GM13977 (cell line): ENCODE measurements at regions not wholly inside any gene's neighbourhood (a gene's known extent, or its start where the extent isn't known, plus 50 kb on each side); places are given as distances from the start of the nearest gene placed in this dataset.

Source experiments
- DNase-seq: peaks from one replicate; pipeline ENCODE4 v3.0.0; 2012; ENCODE audit warnings: low spot score
- in situ Hi-C: fragments of 300-500 bp; cut with MboI; formaldehyde crosslinking; loops from one replicate; pipeline ENCODE4 v1.12.0; 2022; ENCODE audit warnings: low sequenced_read_pairs, low pct_unique_long_range_greater_than_20kb, mixed read lengths, inconsistent platforms; ENCODE audit not compliant: unreplicated experiment
- TF ChIP-seq, protein P1 (sequence below): IDR thresholded peaks from 2 replicates; pipeline ENCODE4 v1.5.1; 2012; ENCODE audit warnings: mild to moderate bottlenecking, control low read depth; ENCODE audit not compliant: insufficient read depth; ENCODE audit errors: extremely low read depth, missing control alignments

DNA sequence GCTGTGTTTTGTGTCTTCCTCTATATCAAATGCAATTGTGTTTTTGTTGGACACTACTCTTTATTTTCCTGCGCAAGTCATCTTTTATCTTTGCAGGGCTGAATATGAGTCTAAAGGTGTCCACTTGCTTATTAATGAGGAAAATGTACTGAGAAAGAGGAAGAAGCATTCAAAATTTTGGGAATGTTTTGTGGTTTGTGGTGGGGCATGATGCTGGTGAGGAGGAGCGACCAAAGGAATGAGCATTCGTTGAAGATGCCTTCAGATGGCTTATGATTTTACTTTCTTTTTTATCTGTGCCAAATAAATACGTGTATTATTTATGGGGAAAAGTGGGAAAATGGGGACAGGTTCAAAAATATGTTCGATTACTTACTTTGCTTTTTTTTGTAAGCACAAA lies 63.9 kb upstream of the SMIM21 start:
- in situ Hi-C loops, result no loop called here

DNA sequence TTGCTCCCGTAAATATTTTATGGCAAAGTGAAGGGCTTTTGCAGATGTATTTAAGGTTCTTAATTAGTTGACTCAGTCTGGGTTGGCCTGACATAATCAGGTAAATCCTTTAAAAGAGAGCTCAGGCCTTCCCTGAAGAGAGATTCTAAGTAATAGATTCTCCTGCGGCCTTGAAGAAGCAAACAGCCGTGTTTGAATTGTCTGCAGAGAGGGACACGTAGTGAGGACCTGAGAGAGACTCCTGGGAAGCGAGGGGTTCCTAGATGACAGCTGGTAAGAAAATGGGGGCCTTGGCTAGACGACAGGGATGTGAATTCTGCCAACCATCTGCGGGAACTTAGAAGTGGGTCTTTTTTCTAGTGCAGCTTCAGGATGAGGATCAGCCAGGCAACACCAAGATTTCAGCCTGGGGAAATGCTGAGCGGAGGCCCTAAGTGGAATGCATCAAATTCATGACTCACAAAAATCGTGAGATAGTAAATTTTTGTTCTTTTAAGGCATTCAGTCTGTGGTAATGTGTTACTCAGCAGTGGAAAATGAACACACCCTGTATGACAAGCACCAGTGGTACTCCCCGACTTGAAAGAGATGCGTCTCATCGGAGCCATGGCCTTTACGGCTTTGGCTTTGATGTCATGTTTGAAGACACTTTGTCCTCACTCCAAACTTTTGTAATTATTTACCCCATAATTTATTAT lies 62.1 kb upstream of the SMIM21 start:
- DNase-seq, result no peak
- in situ Hi-C loops, result no loop called here
- TF ChIP-seq, protein P1, sequence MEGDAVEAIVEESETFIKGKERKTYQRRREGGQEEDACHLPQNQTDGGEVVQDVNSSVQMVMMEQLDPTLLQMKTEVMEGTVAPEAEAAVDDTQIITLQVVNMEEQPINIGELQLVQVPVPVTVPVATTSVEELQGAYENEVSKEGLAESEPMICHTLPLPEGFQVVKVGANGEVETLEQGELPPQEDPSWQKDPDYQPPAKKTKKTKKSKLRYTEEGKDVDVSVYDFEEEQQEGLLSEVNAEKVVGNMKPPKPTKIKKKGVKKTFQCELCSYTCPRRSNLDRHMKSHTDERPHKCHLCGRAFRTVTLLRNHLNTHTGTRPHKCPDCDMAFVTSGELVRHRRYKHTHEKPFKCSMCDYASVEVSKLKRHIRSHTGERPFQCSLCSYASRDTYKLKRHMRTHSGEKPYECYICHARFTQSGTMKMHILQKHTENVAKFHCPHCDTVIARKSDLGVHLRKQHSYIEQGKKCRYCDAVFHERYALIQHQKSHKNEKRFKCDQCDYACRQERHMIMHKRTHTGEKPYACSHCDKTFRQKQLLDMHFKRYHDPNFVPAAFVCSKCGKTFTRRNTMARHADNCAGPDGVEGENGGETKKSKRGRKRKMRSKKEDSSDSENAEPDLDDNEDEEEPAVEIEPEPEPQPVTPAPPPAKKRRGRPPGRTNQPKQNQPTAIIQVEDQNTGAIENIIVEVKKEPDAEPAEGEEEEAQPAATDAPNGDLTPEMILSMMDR, result no peak

More for the DNA sequence above, 63.9 kb upstream of the SMIM21 start:
- TF ChIP-seq, protein P1, result no peak
- no peak for DNase-seq

DNA sequence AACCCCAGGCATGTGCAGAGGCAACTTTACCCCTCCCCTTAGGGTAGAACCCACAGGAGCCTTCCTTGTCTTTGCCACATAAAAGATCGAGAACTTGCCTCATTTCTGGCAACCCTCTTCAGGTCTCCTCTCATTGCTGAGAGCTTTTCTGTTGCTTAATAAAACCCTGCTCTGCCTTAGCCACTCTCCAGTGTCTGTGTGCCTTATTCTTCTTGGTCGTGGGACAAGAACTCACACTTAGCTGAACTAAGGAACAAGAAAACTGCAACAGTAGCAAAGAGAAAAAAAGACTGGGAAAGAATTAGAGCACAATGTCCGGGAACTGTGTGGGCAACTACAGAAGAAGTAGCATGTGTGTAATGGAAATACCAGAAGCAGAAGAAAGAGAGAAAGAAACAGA lies 56.2 kb upstream of the SMIM21 start:
- in situ Hi-C loops, result no loop called here
- DNase-seq, result no peak
- TF ChIP-seq, protein P1, result no peak

DNA sequence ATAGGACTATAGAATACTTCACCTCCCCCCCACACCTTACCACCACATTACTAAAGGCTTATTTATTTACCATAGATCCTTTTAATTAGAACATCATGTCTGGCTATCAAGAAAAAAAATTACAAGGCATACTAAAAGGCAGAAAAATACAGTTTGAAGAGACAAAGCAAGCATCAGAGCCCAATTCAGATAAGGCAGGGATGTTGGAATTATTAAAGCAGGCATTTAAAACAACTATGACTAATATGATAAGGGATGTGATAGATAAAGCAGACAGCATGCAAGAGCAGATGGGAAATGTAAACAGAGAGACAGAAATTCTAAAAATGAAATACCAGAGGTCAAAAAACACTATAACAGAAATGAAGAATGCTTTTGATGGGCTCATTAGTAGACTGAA lies 55.4 kb upstream of the SMIM21 start:
- TF ChIP-seq, protein P1, result no peak
- no peak for DNase-seq
- in situ Hi-C loops, result no loop called here

DNA sequence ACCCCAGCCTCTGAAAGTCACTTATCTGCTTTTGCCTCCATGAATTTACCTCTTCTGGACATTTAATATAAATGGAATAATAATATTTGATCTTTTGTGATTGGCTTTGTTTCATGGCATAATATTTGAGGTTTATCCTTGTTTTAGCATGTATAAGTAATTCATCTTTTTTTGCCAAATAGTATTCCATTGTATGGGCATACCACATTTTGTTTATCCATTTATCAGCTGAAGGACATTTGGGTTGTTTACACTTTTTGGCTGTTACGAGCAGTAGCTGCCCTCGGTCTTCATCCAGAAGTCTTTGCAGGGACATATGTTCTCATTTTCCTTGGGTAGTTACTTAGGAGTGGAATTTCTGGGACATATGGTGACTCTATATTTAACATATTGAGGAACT lies 53.0 kb upstream of the SMIM21 start:
- TF ChIP-seq, protein P1, result no peak
- in situ Hi-C loops, result no loop called here
- DNase-seq, result no peak

DNA sequence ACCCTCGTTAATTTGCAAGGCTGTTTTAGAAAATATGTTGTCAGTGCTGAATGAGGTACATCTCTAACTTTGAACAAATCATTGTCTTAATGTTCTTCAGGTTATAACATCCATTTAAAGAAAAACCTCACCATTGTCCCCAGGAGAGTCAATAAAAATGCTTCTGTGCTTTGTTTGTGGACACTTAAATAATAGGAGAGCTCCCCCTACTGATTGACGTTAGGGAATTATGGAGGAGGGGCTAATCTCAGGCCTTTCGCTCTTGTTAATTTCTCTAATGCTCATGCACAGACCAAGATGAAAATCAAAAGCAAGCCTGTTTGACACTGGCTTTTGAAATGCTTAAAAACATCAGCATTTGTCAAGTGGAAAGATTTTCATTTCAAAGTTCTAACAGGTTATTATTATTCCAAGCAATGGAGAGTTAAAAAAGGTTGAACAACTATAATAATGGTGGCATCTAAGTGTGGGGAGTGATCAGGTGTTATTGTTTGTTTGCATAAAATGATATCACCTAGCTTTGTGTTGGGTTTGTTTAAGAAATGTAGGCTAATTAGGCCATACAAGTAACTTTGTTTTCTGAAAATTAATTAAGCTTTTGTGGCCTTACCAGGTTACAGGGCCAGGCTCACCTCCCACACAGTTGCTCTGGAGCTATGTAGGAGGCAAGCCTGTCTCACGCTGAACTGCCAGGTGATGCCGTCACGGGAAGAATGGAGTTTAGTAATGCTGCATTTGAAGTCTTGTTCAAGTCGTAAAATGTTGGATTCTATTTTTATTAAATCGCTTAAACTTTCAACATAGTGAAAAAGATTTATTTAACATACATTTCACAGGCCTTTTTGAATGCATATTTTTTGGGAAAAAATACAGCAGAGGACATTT lies 51.7 kb upstream of the SMIM21 start:
- TF ChIP-seq, protein P1, result peak; percentile 61
- in situ Hi-C loops, result no loop called here
- DNase-seq, result peak; percentile 35
